ENCODE measurements at regions not wholly inside any gene's neighbourhood (a gene's known extent, or its start where the extent isn't known, plus 50 kb on each side); places are given as distances from the start of the nearest gene placed in this dataset.
A peak's percentile ranks its signal among the peaks of the same experiment; 100 is the strongest.
"Not testable (repeated sequence)": the region's sequence is repeated elsewhere in the genome, so short reads cannot be mapped to it uniquely, and the experiment has no call there.

DNA sequence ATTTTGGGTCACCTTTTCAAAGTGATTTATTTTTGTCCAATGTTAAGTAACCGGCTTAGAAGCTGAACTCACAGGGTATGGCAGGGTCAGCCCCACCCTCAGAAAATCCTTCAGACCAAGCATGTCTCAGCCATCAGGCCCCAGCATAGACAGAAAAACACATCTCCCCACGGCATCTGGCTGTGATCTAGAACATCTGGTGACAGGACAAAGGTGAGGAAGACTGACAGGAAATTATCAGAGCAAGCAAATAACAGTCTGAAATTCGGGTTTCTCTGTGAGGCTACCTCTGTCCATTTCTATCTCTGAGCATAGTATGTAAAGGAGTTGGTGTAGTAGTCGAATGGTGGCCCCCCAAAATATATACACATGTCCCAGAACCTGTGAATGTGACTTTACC lies 177.0 kb upstream of the C1GALT1 start:
- H3K9me3 Mint-ChIP-seq = peaks cover 0 to 25% (median 10%) of the 10 kb centered on the region in 7 donors
- H3K27ac Mint-ChIP-seq = no peak overlapping the region
- no peak for DNase-seq
- no peaks in the 10 kb centered on the region for H3K4me1 Mint-ChIP-seq
- no peak for ATAC-seq (ENCODE audit: low read depth in 2 of 2)
- no peak overlapping the region for H3K4me3 Mint-ChIP-seq
- peaks cover 11 to 47% (median 34%) of the 10 kb centered on the region in 3 donors for H3K27me3 Mint-ChIP-seq
- peaks cover 0 to 11% of the 10 kb centered on the region in 2 donors for H3K36me3 Mint-ChIP-seq

DNA sequence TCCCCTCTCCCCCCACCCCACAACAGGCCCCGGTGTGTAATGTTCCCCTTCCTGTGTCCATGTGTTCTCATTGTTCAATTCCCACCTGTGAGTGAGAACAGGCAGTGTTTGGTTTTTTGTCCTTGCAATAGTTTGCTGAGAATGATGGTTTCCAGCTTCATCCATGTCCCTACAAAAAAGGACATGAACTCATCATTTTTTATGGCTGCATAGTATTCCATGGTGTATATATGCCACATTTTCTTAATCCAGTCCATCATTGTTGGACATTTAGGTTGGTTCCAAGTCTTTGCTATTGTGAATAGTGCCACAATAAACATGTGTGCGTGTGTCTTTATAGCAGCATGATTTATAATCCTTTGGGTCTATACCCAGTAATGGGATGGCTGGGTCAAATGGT lies 176.4 kb upstream of the C1GALT1 start:
- H3K4me1 Mint-ChIP-seq = not testable (repeated sequence)

GRCh38 chr7:7011241-7011640 lies 171.1 kb upstream of the C1GALT1 start:
- not testable (repeated sequence) for H3K4me1 Mint-ChIP-seq; ATAC-seq (ENCODE audit: low read depth in 2 of 2); DNase-seq; H3K36me3 Mint-ChIP-seq; H3K27ac Mint-ChIP-seq
- H3K27me3 Mint-ChIP-seq = peaks cover 29 to 48% (median 36%) of the 10 kb centered on the region in 3 donors
- peak overlapping the region in 1 of 8 donors; percentile 53 for H3K4me3 Mint-ChIP-seq
- peaks cover 0 to 19% (median 7%) of the 10 kb centered on the region in 7 donors for H3K9me3 Mint-ChIP-seq

More for the DNA sequence above, 176.4 kb upstream of the C1GALT1 start:
- Mint-ChIP-seq H3K27me3 (peaks cover 11 to 41% (median 33%) of the 10 kb centered on the region in 3 donors), H3K9me3 (peaks cover 0 to 22% (median 10%) of the 10 kb centered on the region in 7 donors), H3K36me3 (peaks cover 0 to 12% of the 10 kb centered on the region in 2 donors)
- H3K27ac Mint-ChIP-seq; DNase-seq; ATAC-seq (ENCODE audit: low read depth in 2 of 2); H3K4me3 Mint-ChIP-seq: not testable (repeated sequence)

DNA sequence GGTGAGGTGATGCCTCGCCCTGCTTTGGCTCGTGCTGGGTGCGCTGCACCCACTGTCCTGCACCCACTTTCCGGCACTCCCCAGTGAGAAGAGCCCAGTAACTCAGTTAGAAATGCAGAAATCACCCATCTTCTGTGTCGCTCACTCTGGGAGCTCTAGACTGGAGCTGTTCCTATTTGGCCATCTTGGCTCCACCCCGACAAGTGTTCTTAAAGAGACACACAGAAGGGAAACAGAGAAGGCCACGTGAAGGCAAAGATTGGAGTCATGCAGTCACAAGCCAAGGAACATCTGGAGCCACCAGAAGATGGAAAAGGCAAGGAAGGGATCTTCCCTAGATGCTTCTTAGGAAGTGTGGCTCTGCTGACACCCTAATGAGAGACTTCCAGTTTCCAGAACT lies 170.6 kb upstream of the C1GALT1 start:
- not testable (repeated sequence) for H3K4me3 Mint-ChIP-seq; H3K36me3 Mint-ChIP-seq; H3K27ac Mint-ChIP-seq; H3K4me1 Mint-ChIP-seq; DNase-seq; ATAC-seq (ENCODE audit: low read depth in 2 of 2)
- Mint-ChIP-seq H3K27me3 (peaks cover 29 to 48% (median 36%) of the 10 kb centered on the region in 3 donors), H3K9me3 (peaks cover 0 to 16% (median 4%) of the 10 kb centered on the region in 7 donors)

DNA sequence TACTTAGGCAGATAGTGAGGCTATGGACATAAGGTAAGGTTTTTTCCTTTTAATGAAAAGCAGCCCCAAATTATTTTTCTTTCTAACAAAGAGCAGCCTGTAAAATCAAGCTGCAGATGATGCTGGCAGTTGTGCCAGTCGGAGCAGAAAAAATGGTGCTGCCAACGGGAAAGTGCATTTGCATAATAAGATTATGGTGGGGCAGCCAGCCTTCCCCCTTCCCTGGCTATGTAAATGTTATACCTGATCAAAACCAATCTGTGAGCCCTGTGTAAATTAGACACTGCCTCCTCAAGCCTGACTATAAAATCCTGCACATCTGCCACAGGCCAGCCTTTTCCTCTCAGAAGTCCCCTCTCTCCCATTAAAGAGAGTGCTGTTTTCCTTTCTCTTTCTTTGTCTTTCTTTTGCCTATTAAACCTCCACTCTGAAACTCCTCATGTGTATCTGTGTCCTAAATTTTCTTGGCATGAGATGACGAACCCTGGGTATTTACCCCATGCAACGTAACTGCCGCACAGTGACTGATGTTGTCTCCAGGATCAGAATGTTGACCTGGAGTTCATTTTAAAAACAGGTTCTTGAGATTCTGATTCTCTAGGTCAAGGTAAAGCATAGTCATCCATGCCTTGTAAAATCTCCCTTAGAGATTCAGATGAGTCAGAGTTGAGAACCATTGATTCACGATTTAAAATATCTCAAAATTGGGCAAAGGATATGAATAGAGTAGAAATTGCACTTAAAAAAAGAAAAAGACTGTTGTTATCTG lies 167.3 kb upstream of the C1GALT1 start:
- ATAC-seq (ENCODE audit: low read depth in 2 of 2) = no peak
- no peak for DNase-seq
- peaks cover 0 to 2% (median 0%) of the 10 kb centered on the region in 7 donors for H3K9me3 Mint-ChIP-seq
- no peak overlapping the region for H3K4me3 Mint-ChIP-seq
- H3K27ac Mint-ChIP-seq = no peak overlapping the region
- peaks cover 0 to 7% of the 10 kb centered on the region in 2 donors for H3K36me3 Mint-ChIP-seq
- H3K4me1 Mint-ChIP-seq = no peaks in the 10 kb centered on the region
- H3K27me3 Mint-ChIP-seq = peaks cover 22 to 33% (median 29%) of the 10 kb centered on the region in 3 donors

GRCh38 chr7:7017707-7018280 lies 164.6 kb upstream of the C1GALT1 start:
- H3K4me1 Mint-ChIP-seq = no peaks in the 10 kb centered on the region
- ATAC-seq (ENCODE audit: low read depth in 2 of 2) (no peak), DNase-seq (no peak)
- no peak overlapping the region for H3K27ac Mint-ChIP-seq
- H3K27me3 Mint-ChIP-seq = peaks cover 9 to 19% (median 17%) of the 10 kb centered on the region in 3 donors
- no peaks in the 10 kb centered on the region for H3K9me3 Mint-ChIP-seq
- no peaks in the 10 kb centered on the region for H3K36me3 Mint-ChIP-seq
- H3K4me3 Mint-ChIP-seq = no peak overlapping the region

DNA sequence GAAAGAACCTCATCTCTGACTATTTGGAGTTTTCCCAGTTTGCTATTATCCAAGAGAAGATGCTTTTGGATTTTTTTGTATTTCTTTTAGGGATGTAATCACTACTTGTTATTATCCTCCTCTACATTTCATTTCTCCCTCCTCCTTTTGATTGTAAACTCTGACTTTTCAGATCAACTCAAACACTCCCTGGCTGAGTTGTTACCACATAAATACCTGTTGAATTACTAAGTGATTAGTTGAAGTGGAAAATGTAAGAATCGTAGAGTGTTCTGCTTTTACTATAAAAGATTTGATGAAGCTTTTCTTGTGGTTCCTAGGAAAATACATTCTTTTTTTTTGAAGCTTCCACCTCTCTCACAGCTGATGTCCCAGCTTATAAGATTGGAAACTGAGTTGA lies 164.1 kb upstream of the C1GALT1 start:
- no peaks in the 10 kb centered on the region for H3K4me1 Mint-ChIP-seq
- H3K4me3 Mint-ChIP-seq = no peak overlapping the region
- no peaks in the 10 kb centered on the region for H3K36me3 Mint-ChIP-seq
- no peak for DNase-seq
- H3K9me3 Mint-ChIP-seq = no peaks in the 10 kb centered on the region
- peaks cover 8 to 15% (median 14%) of the 10 kb centered on the region in 3 donors for H3K27me3 Mint-ChIP-seq
- H3K27ac Mint-ChIP-seq = no peak overlapping the region
- no peak for ATAC-seq (ENCODE audit: low read depth in 2 of 2)

GRCh38 chr7:7032221-7032620 lies 150.1 kb upstream of the C1GALT1 start:
- no peak for ATAC-seq (ENCODE audit: low read depth in 2 of 2)
- H3K4me1 Mint-ChIP-seq = no peaks in the 10 kb centered on the region
- H3K27me3 Mint-ChIP-seq = peaks cover 46 to 77% (median 65%) of the 10 kb centered on the region in 3 donors
- no peak overlapping the region for H3K27ac Mint-ChIP-seq
- peaks cover 0 to 10% (median 3%) of the 10 kb centered on the region in 7 donors for H3K9me3 Mint-ChIP-seq
- H3K4me3 Mint-ChIP-seq = no peak overlapping the region
- no peak for DNase-seq
- no peaks in the 10 kb centered on the region for H3K36me3 Mint-ChIP-seq

DNA sequence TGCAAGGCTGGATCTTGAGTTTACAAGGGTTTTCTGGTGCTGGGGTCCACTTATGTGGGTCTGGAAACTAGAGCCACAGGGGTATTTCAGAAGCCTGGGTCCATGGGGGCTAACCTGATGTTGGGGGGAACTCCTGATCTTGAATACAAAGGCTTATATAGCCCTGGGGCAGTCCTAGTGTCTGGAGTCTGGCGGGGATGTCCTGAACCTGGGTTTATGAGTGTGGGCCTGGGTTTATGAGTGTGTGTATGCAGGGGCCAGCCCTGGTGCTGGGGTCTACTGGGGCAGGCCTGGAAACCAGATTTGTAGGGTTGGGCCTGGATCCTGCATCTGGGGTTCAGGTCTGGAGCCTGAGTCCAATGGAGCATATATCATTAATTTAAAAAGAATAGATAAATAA lies 146.5 kb upstream of the C1GALT1 start:
- Mint-ChIP-seq H3K36me3 (no peaks in the 10 kb centered on the region), H3K4me1 (no peaks in the 10 kb centered on the region), H3K27me3 (peaks cover 59 to 67% (median 63%) of the 10 kb centered on the region in 3 donors), H3K4me3 (no peak overlapping the region), H3K9me3 (peaks cover 0 to 2% (median 0%) of the 10 kb centered on the region in 7 donors), H3K27ac (no peak overlapping the region)
- ATAC-seq (ENCODE audit: low read depth in 2 of 2) (no peak), DNase-seq (no peak)

DNA sequence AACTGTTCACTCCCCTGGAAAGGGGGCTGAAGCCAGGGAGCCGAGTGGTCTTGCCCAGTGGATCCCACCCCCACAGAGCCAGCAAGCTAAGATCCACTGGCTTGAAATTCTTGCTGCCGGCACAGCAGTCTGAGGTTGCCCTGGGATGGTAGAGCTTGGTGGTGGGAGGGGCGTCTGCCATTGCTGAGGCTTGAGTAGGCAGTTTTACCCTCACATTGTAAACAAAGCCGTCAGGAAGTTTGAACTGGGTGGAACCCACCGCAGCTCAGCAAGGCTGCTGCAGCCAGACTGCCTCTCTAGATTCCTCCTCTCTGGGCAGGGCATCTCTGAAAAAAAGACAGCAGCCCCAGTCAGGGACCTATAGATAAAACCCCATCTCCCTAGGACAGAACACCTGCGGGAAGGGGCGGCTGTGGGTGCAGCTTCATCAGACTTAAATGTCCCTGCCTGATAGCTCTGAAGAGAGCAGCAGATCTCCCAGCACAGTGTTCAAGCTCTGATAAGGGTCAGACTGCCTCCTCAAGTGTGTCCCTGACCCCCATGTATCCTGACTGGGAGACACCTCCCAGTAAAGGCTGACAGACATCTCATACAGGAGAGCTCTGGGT lies 140.0 kb upstream of the C1GALT1 start:
- DNase-seq; ATAC-seq (ENCODE audit: low read depth in 2 of 2); H3K36me3 Mint-ChIP-seq; H3K27ac Mint-ChIP-seq; H3K4me1 Mint-ChIP-seq; H3K4me3 Mint-ChIP-seq; H3K9me3 Mint-ChIP-seq: not testable (repeated sequence)
- H3K27me3 Mint-ChIP-seq = peaks cover 20 to 28% (median 27%) of the 10 kb centered on the region in 3 donors

DNA sequence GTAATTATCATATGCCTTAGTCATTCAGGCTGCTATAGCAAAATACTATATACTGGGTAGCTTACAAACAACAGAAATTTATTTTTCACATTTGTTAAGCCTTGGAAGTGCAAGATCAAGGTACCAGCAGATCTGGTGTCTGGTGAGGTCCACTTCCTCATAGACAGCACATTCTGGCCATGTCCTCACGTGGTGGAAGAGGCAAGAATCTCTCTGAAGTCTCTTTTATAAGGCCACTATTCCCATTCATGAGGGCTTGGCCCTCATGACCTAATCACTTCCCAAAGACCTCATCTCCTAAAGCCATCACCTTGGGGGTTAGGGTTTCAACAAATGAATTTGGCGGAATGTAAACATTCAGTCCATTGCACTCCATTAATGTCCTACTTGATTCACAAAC lies 137.5 kb upstream of the C1GALT1 start:
- Mint-ChIP-seq H3K9me3 (peaks cover 0 to 12% (median 4%) of the 10 kb centered on the region in 7 donors), H3K36me3 (peaks cover 5 to 9% of the 10 kb centered on the region in 2 donors), H3K27me3 (peaks cover 8 to 21% (median 12%) of the 10 kb centered on the region in 3 donors), H3K27ac (no peak overlapping the region), H3K4me1 (no peaks in the 10 kb centered on the region), H3K4me3 (no peak overlapping the region)
- DNase-seq = no peak
- ATAC-seq (ENCODE audit: low read depth in 2 of 2) = no peak

DNA sequence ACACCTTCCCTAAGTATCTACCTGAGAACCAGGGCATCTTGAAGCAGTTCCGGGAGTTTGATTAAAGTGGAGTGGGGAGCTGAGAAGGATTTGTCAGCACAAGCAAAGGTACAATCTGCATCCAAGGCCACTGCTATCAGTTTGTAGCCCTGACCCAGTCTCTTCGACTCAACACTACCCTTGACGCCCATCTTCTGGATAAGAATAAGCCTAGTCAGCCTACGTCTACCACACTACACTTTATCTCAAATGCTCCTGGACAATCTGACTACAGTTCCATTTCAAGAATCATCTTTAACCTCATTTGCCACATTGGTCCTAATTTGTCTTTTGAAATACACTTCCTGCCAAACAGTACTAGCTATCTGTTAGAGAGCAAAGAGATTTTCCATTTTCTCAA lies 134.1 kb upstream of the C1GALT1 start:
- no peak overlapping the region for H3K27ac Mint-ChIP-seq
- ATAC-seq (ENCODE audit: low read depth in 2 of 2) (no peak), DNase-seq (no peak)
- H3K27me3 Mint-ChIP-seq = peaks cover 0 to 5% (median 3%) of the 10 kb centered on the region in 3 donors
- peaks cover 2 to 12% (median 5%) of the 10 kb centered on the region in 7 donors for H3K9me3 Mint-ChIP-seq
- H3K4me1 Mint-ChIP-seq = peaks cover 7 to 8% (median 8%) of the 10 kb centered on the region in 3 donors
- peaks cover 5 to 17% of the 10 kb centered on the region in 2 donors for H3K36me3 Mint-ChIP-seq
- no peak overlapping the region for H3K4me3 Mint-ChIP-seq

- peaks cover 5 to 17% of the 10 kb centered on the region in 2 donors for H3K36me3 Mint-ChIP-seq
- peaks cover 0 to 3% (median 3%) of the 10 kb centered on the region in 3 donors for H3K27me3 Mint-ChIP-seq
- peaks cover 0 to 12% (median 5%) of the 10 kb centered on the region in 7 donors for H3K9me3 Mint-ChIP-seq
- ATAC-seq (ENCODE audit: low read depth in 2 of 2) = peak; percentile 87 to 90
- DNase-seq = peak; percentile 3
- H3K4me3 Mint-ChIP-seq = peak overlapping the region in 1 of 8 donors; percentile 21
- peak overlapping the region in 5 of 6 donors; percentile 0 to 91 (median 54) for H3K27ac Mint-ChIP-seq
- peaks cover 7 to 8% (median 8%) of the 10 kb centered on the region in 3 donors for H3K4me1 Mint-ChIP-seq
Measured at GRCh38 chr7:7051206-7051877, 131.0 kb upstream of the C1GALT1 start.
